Endothelial cell (in vitro differentiated cells): ENCODE measurements at regions not wholly inside any gene's neighbourhood (a gene's known extent, or its start where the extent isn't known, plus 50 kb on each side); places are given as distances from the start of the nearest gene placed in this dataset.

Experiments
- DNase-seq: peaks from one replicate; pipeline ENCODE4 v3.0.0; 2021; ENCODE audit warnings: low spot score
- H3K27ac Mint-ChIP-seq: one replicate; pipeline ENCODE4 v1.8.0; 2021; ENCODE audit warnings: mixed read lengths, inconsistent platforms; ENCODE audit not compliant: unreplicated experiment
- H3K27me3 Mint-ChIP-seq: one replicate; pipeline ENCODE4 v1.8.0; 2021; ENCODE audit warnings: mild to moderate bottlenecking, moderate library complexity, mixed read lengths, inconsistent platforms; ENCODE audit not compliant: unreplicated experiment
- H3K36me3 Mint-ChIP-seq: one replicate; pipeline ENCODE4 v1.8.0; 2021; ENCODE audit warnings: mild to moderate bottlenecking, low read depth, mixed read lengths, inconsistent platforms; ENCODE audit not compliant: unreplicated experiment
- H3K4me1 Mint-ChIP-seq: one replicate; pipeline ENCODE4 v1.8.0; 2021; ENCODE audit warnings: mild to moderate bottlenecking, mixed read lengths, inconsistent platforms; ENCODE audit not compliant: unreplicated experiment
- H3K4me3 Mint-ChIP-seq: one replicate; pipeline ENCODE4 v1.8.0; 2021; ENCODE audit warnings: mild to moderate bottlenecking, mixed read lengths, inconsistent platforms; ENCODE audit not compliant: unreplicated experiment
- H3K9me3 Mint-ChIP-seq: one replicate; pipeline ENCODE4 v1.8.0; 2021; ENCODE audit warnings: mixed read lengths, inconsistent platforms; ENCODE audit not compliant: unreplicated experiment
- CTCF ChIP-seq: fragments of 200-600 bp; sonication (generic); IDR thresholded peaks from one replicate; pipeline ENCODE4 v1.5.0; 2021; ENCODE audit warnings: antibody characterized with exemption; ENCODE audit not compliant: unreplicated experiment

- no peaks in the 10 kb centered on the region for H3K9me3 Mint-ChIP-seq
- H3K27me3 Mint-ChIP-seq = peaks cover 5% of the 10 kb centered on the region
- H3K4me3 Mint-ChIP-seq = no peak overlapping the region
- DNase-seq = no peak
- no peak for TF ChIP-seq CTCF
- no peaks in the 10 kb centered on the region for H3K4me1 Mint-ChIP-seq
- H3K27ac Mint-ChIP-seq = no peak overlapping the region
- H3K36me3 Mint-ChIP-seq = no peaks in the 10 kb centered on the region
Observed at GRCh38 chr2:186330050-186330449, 156.0 kb upstream of the ZC3H15 start.

- peaks cover 3% of the 10 kb centered on the region for H3K36me3 Mint-ChIP-seq
- H3K27ac Mint-ChIP-seq = no peak overlapping the region
- no peaks in the 10 kb centered on the region for H3K9me3 Mint-ChIP-seq
- no peak for TF ChIP-seq CTCF
- DNase-seq = no peak
- no peaks in the 10 kb centered on the region for H3K4me1 Mint-ChIP-seq
- H3K4me3 Mint-ChIP-seq = no peak overlapping the region
- peaks cover 2% of the 10 kb centered on the region for H3K27me3 Mint-ChIP-seq
Observed at GRCh38 chr2:186339716-186340115, 146.3 kb upstream of the ZC3H15 start.

GRCh38 chr2:186342029-186342428, 144.0 kb upstream of the ZC3H15 start:
- no peak overlapping the region for H3K27ac Mint-ChIP-seq
- H3K36me3 Mint-ChIP-seq = peaks cover 3% of the 10 kb centered on the region
- no peaks in the 10 kb centered on the region for H3K27me3 Mint-ChIP-seq
- DNase-seq = no peak
- no peak overlapping the region for H3K4me3 Mint-ChIP-seq
- H3K4me1 Mint-ChIP-seq = no peaks in the 10 kb centered on the region
- H3K9me3 Mint-ChIP-seq = no peaks in the 10 kb centered on the region
- TF ChIP-seq CTCF = no peak

- H3K9me3 Mint-ChIP-seq = no peaks in the 10 kb centered on the region
- H3K4me1 Mint-ChIP-seq = no peaks in the 10 kb centered on the region
- no peaks in the 10 kb centered on the region for H3K27me3 Mint-ChIP-seq
- DNase-seq = no peak
- no peak for TF ChIP-seq CTCF
- no peaks in the 10 kb centered on the region for H3K36me3 Mint-ChIP-seq
- no peak overlapping the region for H3K27ac Mint-ChIP-seq
- H3K4me3 Mint-ChIP-seq = no peak overlapping the region
Observed at GRCh38 chr2:186345745-186346144, 140.3 kb upstream of the ZC3H15 start.

- Mint-ChIP-seq H3K4me3 (no peak overlapping the region), H3K27me3 (no peaks in the 10 kb centered on the region), H3K27ac (no peak overlapping the region), H3K4me1 (no peaks in the 10 kb centered on the region), H3K36me3 (no peaks in the 10 kb centered on the region), H3K9me3 (no peaks in the 10 kb centered on the region)
- no peak for DNase-seq
- TF ChIP-seq CTCF = no peak
Observed at GRCh38 chr2:186346216-186346615, 139.8 kb upstream of the ZC3H15 start.
